Activated CD4-positive, alpha-beta T cell treated with anti-CD3 and anti-CD28 coated beads, Interleukin-10, Interleukin-2, amounts not matched to agents 100 ng/mL and 50 ng/mL, durations not matched to agents 16 hours and 8 hours (primary cell): ENCODE measurements at regions not wholly inside any gene's neighbourhood (a gene's known extent, or its start where the extent isn't known, plus 50 kb on each side); places are given as distances from the start of the nearest gene placed in this dataset.

Experiments used
- DNase-seq: peaks from one replicate; pipeline ENCODE4 v3.0.0-alpha.2; 2020

- DNase-seq: no peak
These were observed 115.7 kb upstream of the SALL4 start for GRCh38 chr20:51917886-51918535.

- DNase-seq: no peak
These were observed 113.9 kb upstream of the SALL4 start for GRCh38 chr20:51916244-51916643.

- DNase-seq: no peak
These were observed 112.4 kb upstream of the SALL4 start for GRCh38 chr20:51914758-51915157.

- DNase-seq: no peak
These were observed 108.2 kb upstream of the SALL4 start for GRCh38 chr20:51910321-51911050.

- no peak for DNase-seq
These were observed 104.4 kb upstream of the SALL4 start for GRCh38 chr20:51906679-51907078.

GRCh38 chr20:51906049-51906448 lies 103.7 kb upstream of the SALL4 start:
- DNase-seq: no peak

- no peak for DNase-seq
These were observed 100.6 kb upstream of the SALL4 start for GRCh38 chr20:51902933-51903332.

GRCh38 chr20:51900443-51900842 lies 98.1 kb upstream of the SALL4 start:
- no peak for DNase-seq

GRCh38 chr20:51899674-51900073 lies 97.4 kb upstream of the SALL4 start:
- no peak for DNase-seq

- no peak for DNase-seq
These were observed 96.5 kb upstream of the SALL4 start for GRCh38 chr20:51898788-51899187.

- DNase-seq: no peak
These were observed 92.3 kb upstream of the SALL4 start for GRCh38 chr20:51894619-51895018.

- no peak for DNase-seq
These were observed 91.9 kb upstream of the SALL4 start for GRCh38 chr20:51894201-51894600.

- no peak for DNase-seq
These were observed 91.4 kb upstream of the SALL4 start for GRCh38 chr20:51893723-51894122.

GRCh38 chr20:51890003-51890402 lies 87.7 kb upstream of the SALL4 start:
- DNase-seq: no peak

- DNase-seq: no peak
These were observed 87.1 kb upstream of the SALL4 start for GRCh38 chr20:51889466-51889865.

- DNase-seq: no peak
These were observed 86.0 kb upstream of the SALL4 start for GRCh38 chr20:51888291-51888690.

GRCh38 chr20:51886891-51887608 lies 84.7 kb upstream of the SALL4 start:
- DNase-seq: no peak

GRCh38 chr20:51886341-51886740 lies 84.0 kb upstream of the SALL4 start:
- DNase-seq: no peak

GRCh38 chr20:51884561-51884960 lies 82.2 kb upstream of the SALL4 start:
- no peak for DNase-seq

GRCh38 chr20:51880188-51880587 lies 77.9 kb upstream of the SALL4 start:
- no peak for DNase-seq

- no peak for DNase-seq
These were observed 74.1 kb upstream of the SALL4 start for GRCh38 chr20:51876313-51876940.

- no peak for DNase-seq
These were observed 71.3 kb upstream of the SALL4 start for GRCh38 chr20:51873652-51874051.

- no peak for DNase-seq
These were observed 69.6 kb upstream of the SALL4 start for GRCh38 chr20:51871943-51872342.

- DNase-seq: no peak
These were observed 66.7 kb upstream of the SALL4 start for GRCh38 chr20:51869002-51869401.
